GM19452 (cell line): ENCODE measurements at regions not wholly inside any gene's neighbourhood (a gene's known extent, or its start where the extent isn't known, plus 50 kb on each side); places are given as distances from the start of the nearest gene placed in this dataset.

Experiments
- ATAC-seq: cut with Tn5 transposase; IDR thresholded peaks from one replicate; pipeline ENCODE4 v1.9.1; 2021; ENCODE audit not compliant: unreplicated experiment

GRCh38 chr12:115763376-115763775, 514.1 kb downstream of the MED13L start:
- no peak for ATAC-seq

- ATAC-seq: no peak
Observed at GRCh38 chr12:115762936-115763335, 514.6 kb downstream of the MED13L start.

- ATAC-seq: no peak
Observed at GRCh38 chr12:115761784-115762183, 515.7 kb downstream of the MED13L start.

- ATAC-seq: no peak
Observed at GRCh38 chr12:115760231-115760630, 517.3 kb downstream of the MED13L start.

- no peak for ATAC-seq
Observed at GRCh38 chr12:115758877-115759620, 518.4 kb downstream of the MED13L start.

GRCh38 chr12:115758183-115758582, 519.3 kb downstream of the MED13L start:
- ATAC-seq: no peak

GRCh38 chr12:115756804-115757203, 520.7 kb downstream of the MED13L start:
- ATAC-seq: no peak

GRCh38 chr12:115756271-115756670, 521.2 kb downstream of the MED13L start:
- ATAC-seq: no peak

- no peak for ATAC-seq
Observed at GRCh38 chr12:115755725-115756085, 521.8 kb downstream of the MED13L start.

- no peak for ATAC-seq
Observed at GRCh38 chr12:115755061-115755724, 522.3 kb downstream of the MED13L start.

- no peak for ATAC-seq
Observed at GRCh38 chr12:115752913-115753726, 524.4 kb downstream of the MED13L start.

- no peak for ATAC-seq
Observed at GRCh38 chr12:115752156-115752555, 525.3 kb downstream of the MED13L start.

GRCh38 chr12:115750340-115750739, 527.2 kb downstream of the MED13L start:
- ATAC-seq: no peak

- no peak for ATAC-seq
Observed at GRCh38 chr12:115749071-115749841, 528.2 kb downstream of the MED13L start.

GRCh38 chr12:115740586-115741155, 536.8 kb downstream of the MED13L start:
- no peak for ATAC-seq

GRCh38 chr12:115737895-115738294, 539.6 kb downstream of the MED13L start:
- no peak for ATAC-seq

GRCh38 chr12:115736360-115736759, 541.1 kb downstream of the MED13L start:
- ATAC-seq: no peak

- no peak for ATAC-seq
Observed at GRCh38 chr12:115730975-115731541, 546.4 kb downstream of the MED13L start.

- ATAC-seq: no peak
Observed at GRCh38 chr12:115726691-115727090, 550.8 kb downstream of the MED13L start.

- no peak for ATAC-seq
Observed at GRCh38 chr12:115722181-115722580, 555.3 kb downstream of the MED13L start.
